ENCODE measurements at regions not wholly inside any gene's neighbourhood (a gene's known extent, or its start where the extent isn't known, plus 50 kb on each side); places are given as distances from the start of the nearest gene placed in this dataset.
A peak's percentile ranks its signal among the peaks of the same experiment; 100 is the strongest.

DNA sequence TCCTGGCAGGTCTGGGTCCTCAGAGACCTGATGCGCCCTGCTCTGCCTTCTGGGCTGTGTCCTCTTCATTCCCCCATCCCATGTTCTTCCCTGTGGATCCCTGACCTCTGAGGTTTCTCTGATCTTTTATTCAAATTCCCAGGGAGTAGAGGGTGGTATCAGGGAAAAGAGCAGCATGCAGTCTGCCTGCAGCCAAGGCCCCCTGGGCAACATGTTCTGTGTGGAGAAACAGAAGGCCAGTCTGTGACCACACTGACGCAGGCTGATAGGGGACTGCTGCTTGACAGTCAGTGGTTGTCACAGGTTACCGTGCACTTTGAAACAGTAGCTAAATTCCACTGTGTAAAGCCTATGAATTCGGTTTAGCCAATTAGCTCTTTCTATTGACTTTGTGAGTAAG, 156.6 kb upstream of the IRX2 start:
- H3K27ac Mint-ChIP-seq = no peak overlapping the region
- H3K4me1 Mint-ChIP-seq (ENCODE audit: low read depth) = peaks cover 4% of the 10 kb centered on the region
- no peak for DNase-seq (ENCODE audit: low spot score, unreplicated experiment)
- H3K27me3 Mint-ChIP-seq = peaks cover 55% of the 10 kb centered on the region
- TF ChIP-seq, protein P1, sequence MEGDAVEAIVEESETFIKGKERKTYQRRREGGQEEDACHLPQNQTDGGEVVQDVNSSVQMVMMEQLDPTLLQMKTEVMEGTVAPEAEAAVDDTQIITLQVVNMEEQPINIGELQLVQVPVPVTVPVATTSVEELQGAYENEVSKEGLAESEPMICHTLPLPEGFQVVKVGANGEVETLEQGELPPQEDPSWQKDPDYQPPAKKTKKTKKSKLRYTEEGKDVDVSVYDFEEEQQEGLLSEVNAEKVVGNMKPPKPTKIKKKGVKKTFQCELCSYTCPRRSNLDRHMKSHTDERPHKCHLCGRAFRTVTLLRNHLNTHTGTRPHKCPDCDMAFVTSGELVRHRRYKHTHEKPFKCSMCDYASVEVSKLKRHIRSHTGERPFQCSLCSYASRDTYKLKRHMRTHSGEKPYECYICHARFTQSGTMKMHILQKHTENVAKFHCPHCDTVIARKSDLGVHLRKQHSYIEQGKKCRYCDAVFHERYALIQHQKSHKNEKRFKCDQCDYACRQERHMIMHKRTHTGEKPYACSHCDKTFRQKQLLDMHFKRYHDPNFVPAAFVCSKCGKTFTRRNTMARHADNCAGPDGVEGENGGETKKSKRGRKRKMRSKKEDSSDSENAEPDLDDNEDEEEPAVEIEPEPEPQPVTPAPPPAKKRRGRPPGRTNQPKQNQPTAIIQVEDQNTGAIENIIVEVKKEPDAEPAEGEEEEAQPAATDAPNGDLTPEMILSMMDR (IDR thresholded peaks at IDR 0.05; ENCODE audit: unreplicated experiment) = no peak
- H3K4me3 Mint-ChIP-seq (ENCODE audit: low read depth) = no peak overlapping the region
- no peaks in the 10 kb centered on the region for H3K36me3 Mint-ChIP-seq (ENCODE audit: insufficient read depth)
- H3K9me3 Mint-ChIP-seq (ENCODE audit: low read depth) = no peaks in the 10 kb centered on the region

DNA sequence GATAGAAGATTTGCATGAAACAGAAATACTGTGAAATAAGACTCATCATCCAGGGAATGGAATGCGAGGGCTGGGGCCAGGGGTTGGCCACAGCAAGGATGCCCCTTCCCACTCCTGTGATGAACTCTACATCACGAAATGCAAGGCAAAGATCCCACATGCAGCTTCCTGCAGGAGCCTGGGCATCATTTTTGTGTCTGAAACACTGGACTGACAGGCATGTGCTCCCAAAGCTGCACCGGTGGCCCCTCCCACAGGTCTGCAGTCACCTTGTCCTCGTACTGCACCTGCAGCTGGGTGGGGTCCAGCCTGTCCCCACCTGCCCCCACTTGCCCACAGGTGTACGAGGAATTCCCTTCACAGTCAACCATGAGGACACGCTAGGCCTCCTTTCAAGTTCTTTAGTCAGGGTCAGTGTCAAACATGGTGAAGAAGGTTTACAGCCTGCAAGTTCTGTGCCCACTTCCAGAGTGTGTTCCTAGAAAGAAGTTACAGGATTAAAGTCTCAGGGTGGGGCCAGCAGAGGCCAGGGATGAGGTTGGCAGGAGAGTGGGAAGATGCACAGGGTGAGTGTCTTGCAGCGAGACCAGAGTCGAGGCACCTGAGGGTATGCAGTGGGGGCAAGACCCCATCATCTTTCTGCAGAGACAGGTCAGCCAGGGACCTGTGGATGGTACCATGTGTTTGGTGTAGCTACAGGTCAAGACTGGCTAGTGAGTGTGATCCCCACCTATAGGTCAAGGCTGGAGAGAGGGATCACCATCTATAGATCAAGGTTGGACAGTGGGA, 155.0 kb upstream of the IRX2 start:
- no peaks in the 10 kb centered on the region for H3K36me3 Mint-ChIP-seq (ENCODE audit: insufficient read depth)
- peak; percentile 0 for DNase-seq (ENCODE audit: low spot score, unreplicated experiment)
- H3K9me3 Mint-ChIP-seq (ENCODE audit: low read depth) = no peaks in the 10 kb centered on the region
- peaks cover 4% of the 10 kb centered on the region for H3K4me1 Mint-ChIP-seq (ENCODE audit: low read depth)
- TF ChIP-seq, protein P1 (IDR thresholded peaks at IDR 0.05; ENCODE audit: unreplicated experiment) = no peak
- H3K4me3 Mint-ChIP-seq (ENCODE audit: low read depth) = no peak overlapping the region
- no peak overlapping the region for H3K27ac Mint-ChIP-seq
- peaks cover 54% of the 10 kb centered on the region for H3K27me3 Mint-ChIP-seq

DNA sequence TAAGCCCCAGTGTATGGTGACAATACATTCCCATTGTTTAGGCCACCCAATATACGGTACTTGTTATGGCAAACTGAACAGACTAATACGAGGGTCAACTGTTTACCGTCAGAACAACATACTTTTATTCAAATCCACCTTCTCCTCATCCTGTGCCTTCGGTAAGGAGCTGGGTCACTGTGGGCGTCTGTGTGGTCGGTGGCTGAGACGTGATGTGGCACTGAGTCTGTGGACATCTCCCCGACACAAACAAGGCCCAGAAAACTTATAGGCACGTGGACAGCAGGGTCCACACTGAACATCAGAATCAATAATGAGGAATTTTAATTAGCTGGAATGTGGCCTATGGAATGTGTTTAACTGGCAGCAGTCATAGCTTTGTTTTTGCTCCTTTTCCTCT, 154.3 kb upstream of the IRX2 start:
- no peak for DNase-seq (ENCODE audit: low spot score, unreplicated experiment)
- no peaks in the 10 kb centered on the region for H3K36me3 Mint-ChIP-seq (ENCODE audit: insufficient read depth)
- peaks cover 58% of the 10 kb centered on the region for H3K27me3 Mint-ChIP-seq
- TF ChIP-seq, protein P1 (IDR thresholded peaks at IDR 0.05; ENCODE audit: unreplicated experiment) = no peak
- no peaks in the 10 kb centered on the region for H3K9me3 Mint-ChIP-seq (ENCODE audit: low read depth)
- H3K4me3 Mint-ChIP-seq (ENCODE audit: low read depth) = no peak overlapping the region
- no peak overlapping the region for H3K27ac Mint-ChIP-seq
- H3K4me1 Mint-ChIP-seq (ENCODE audit: low read depth) = peaks cover 4% of the 10 kb centered on the region

DNA sequence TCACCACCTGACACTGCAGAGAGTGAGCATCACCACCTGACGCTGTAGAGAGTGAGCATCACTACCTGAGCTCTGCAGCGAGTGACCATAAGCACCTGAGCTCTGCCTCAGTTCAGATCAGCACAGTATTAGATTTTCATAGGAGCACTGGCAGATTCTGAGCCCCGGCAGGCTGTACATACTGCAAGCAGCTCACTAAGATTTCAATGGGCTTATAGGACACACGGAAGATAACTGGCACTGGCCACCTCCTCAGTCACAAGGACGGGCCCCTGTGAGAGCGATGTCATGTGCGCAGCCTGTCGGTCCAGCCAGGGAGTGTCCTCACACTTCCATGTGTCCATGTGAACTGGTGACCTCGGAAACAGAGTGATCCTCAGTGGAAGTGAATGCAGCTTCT, 153.5 kb upstream of the IRX2 start:
- Mint-ChIP-seq H3K36me3 (ENCODE audit: insufficient read depth) (no peaks in the 10 kb centered on the region), H3K9me3 (ENCODE audit: low read depth) (no peaks in the 10 kb centered on the region), H3K27me3 (peaks cover 60% of the 10 kb centered on the region), H3K4me1 (ENCODE audit: low read depth) (peaks cover 4% of the 10 kb centered on the region), H3K4me3 (ENCODE audit: low read depth) (no peak overlapping the region), H3K27ac (no peak overlapping the region)
- DNase-seq (ENCODE audit: low spot score, unreplicated experiment) = no peak
- TF ChIP-seq, protein P1 (IDR thresholded peaks at IDR 0.05; ENCODE audit: unreplicated experiment) = no peak

DNA sequence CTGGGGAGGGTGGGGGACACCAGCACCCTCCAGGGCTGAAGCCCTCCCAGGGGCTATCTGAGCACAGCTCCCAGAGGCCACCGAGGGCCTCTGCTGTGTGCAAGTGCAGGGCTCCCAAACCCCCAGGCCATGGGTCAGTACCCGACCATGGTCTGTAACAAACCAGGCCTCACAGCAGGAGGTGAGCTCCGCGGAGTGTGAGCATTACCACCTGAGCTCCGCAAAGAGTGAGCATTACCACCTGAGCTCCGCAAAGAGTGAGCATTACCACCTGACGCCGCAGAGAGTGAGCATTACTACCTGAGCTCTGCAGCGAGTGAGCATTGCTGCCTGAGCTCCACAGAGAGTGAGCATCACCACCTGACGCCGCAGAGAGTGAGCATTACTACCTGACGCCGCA, 152.9 kb upstream of the IRX2 start:
- TF ChIP-seq, protein P1 (IDR thresholded peaks at IDR 0.05; ENCODE audit: unreplicated experiment) = no peak
- no peak overlapping the region for H3K27ac Mint-ChIP-seq
- H3K27me3 Mint-ChIP-seq = peaks cover 61% of the 10 kb centered on the region
- no peaks in the 10 kb centered on the region for H3K9me3 Mint-ChIP-seq (ENCODE audit: low read depth)
- peaks cover 4% of the 10 kb centered on the region for H3K4me1 Mint-ChIP-seq (ENCODE audit: low read depth)
- H3K36me3 Mint-ChIP-seq (ENCODE audit: insufficient read depth) = no peaks in the 10 kb centered on the region
- DNase-seq (ENCODE audit: low spot score, unreplicated experiment) = no peak
- H3K4me3 Mint-ChIP-seq (ENCODE audit: low read depth) = no peak overlapping the region
